Epidermal melanocyte (primary cell): ENCODE measurements at regions not wholly inside any gene's neighbourhood (a gene's known extent, or its start where the extent isn't known, plus 50 kb on each side); places are given as distances from the start of the nearest gene placed in this dataset.
"Not testable (repeated sequence)": the region's sequence is repeated elsewhere in the genome, so short reads cannot be mapped to it uniquely, and the experiment has no call there.

Experiments
- DNase-seq: peaks from one replicate; pipeline ENCODE4 v3.0.0; 2011; ENCODE audit warnings: low spot score; ENCODE audit not compliant: insufficient read length

GRCh38 chr1:193480755-193481154, 294.3 kb upstream of the B3GALT2 start:
- DNase-seq = no peak

DNA sequence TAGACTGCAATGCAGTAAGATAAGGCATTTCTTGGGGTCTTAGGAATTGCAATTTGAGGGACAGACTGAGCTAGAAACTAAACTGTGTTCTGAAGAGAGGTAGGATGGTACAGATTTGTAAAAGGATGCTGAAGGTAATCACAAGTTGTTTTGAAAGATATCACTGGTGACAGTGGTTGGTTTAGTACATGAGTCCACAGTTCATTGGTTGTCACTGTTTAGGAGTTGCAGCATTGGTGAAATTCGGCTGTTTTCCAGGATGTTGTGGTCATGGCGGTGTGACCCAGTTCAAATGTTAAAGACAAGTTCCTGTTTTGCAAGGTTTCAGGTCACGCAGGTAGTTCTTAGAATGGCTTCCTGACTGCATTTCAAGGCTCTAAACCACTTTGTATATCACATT, 292.8 kb upstream of the B3GALT2 start:
- DNase-seq = no peak

DNA sequence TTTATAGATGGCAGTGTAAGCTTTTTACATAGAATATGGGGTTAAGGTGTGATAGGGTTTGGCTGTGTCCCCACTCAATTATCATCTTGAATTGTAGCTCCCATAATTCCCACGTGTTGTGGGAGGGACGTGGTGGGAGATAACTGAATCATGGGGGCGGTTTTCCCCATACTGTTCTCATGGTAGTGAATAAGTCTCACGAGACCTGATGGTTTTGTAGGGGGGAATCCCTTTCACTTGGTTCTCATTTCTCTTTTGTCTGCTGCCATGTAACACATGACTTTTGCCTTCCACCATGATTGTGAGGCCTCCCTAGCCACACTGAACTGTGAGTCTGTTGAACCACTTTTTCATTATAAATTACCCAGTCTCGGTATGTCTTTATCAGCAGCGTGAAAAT, 290.3 kb upstream of the B3GALT2 start:
- no peak for DNase-seq

DNA sequence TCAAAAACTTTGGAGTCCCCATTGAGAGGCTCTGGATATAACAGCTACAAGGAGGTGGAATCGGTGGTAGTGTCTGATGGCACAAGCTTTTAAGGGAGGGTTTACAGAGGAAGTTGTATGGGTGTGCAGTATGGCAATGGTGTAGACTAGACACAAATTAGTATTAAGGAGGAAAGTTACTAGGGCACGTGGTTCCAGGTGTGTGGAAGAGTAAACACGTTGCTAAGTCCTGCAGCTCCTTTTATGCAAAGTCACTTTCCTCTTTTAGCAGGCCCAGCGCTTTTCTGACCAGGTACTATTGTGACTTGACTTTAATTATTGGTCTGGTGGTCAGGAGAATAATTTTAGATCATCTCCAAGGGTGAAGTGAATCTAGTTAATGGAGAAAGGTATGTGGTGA, 287.5 kb upstream of the B3GALT2 start:
- DNase-seq = no peak

DNA sequence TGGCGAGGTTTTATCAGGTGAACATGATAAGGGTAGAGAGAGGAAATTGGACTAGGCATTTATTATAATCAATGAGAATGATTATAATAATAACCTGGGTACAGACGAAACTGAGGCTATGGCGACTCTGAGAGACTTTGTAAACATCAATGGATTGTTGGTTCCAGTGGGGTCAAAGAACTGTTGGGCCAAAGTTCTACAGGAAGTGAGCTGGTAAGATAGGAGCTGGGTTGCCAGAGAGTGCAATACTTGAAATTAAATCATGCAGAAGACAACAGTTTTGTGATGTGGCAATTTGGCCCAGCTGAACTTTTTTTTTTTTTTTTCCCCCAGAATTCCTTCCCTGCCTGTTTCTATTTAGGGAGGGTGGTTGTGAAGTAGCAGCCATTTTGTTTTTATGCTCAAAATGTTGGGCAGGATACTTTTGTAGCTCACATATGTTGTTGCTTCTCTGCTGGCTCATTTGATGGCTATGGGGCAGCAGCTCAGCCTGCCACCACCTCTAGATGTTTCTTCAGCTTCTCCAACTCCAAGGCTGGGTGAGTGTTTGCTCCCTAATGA, 286.5 kb upstream of the B3GALT2 start:
- no peak for DNase-seq

GRCh38 chr1:193472430-193472829, 286.0 kb upstream of the B3GALT2 start:
- no peak for DNase-seq

GRCh38 chr1:193471981-193472380, 285.6 kb upstream of the B3GALT2 start:
- no peak for DNase-seq

DNA sequence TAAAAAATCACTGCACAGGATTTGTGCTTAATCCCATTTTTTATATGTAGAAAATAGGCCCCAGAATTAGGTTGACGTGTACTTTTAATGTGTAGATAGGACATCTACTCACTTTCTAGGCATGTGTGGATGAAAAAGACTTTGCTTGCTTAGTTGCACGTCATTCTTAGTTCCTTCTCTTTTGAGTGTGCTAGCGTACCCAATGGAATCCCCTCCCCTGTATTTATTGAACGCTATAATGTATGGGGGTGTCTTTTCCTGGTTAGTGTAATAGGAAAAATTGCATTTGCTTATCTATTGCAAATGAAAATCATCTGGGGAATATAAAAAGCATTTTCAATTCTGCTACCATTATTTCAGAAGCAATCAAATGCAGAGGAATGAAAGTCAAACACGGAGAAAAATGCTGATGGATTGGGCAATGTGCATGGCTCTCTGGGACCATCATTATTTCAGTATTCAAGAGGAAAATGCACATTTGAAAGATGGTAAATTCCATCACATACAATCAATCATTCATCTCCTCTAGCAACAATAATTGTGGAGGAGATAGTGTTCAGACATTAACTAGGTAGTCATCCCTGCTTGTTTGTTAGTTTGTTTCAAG, 277.0 kb upstream of the B3GALT2 start:
- no peak for DNase-seq

GRCh38 chr1:193462629-193463320, 276.4 kb upstream of the B3GALT2 start:
- no peak for DNase-seq

- DNase-seq = no peak
Measured at GRCh38 chr1:193458628-193459027, 272.2 kb upstream of the B3GALT2 start.

GRCh38 chr1:193457676-193458075, 271.3 kb upstream of the B3GALT2 start:
- DNase-seq = no peak

DNA sequence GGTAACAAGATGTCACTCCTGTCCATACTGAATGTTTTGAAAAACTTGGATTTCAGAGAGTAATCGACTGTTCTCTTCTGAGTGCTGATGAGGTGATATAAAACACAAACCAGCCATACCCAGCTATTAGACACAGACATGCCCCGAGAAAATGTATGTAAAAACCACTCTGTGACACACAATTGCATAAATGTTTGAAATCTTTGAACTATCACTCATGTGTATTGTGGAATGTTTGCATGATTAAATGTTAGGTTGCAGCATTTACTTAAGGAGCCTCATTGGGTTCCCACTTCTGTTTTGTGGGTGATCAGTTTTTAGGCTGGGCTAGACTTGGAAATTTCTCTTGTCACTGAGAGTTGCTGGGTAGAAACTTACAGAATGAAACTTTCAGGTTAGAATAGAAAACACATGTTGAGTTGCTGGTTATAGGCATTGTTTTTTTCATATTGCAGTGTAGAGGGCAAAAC, 270.4 kb upstream of the B3GALT2 start:
- no peak for DNase-seq

- DNase-seq = no peak
Measured at GRCh38 chr1:193451606-193452005, 265.2 kb upstream of the B3GALT2 start.

- DNase-seq = no peak
Measured at GRCh38 chr1:193451001-193451400, 264.6 kb upstream of the B3GALT2 start.

- DNase-seq = no peak
Measured at GRCh38 chr1:193448682-193449461, 262.5 kb upstream of the B3GALT2 start.

DNA sequence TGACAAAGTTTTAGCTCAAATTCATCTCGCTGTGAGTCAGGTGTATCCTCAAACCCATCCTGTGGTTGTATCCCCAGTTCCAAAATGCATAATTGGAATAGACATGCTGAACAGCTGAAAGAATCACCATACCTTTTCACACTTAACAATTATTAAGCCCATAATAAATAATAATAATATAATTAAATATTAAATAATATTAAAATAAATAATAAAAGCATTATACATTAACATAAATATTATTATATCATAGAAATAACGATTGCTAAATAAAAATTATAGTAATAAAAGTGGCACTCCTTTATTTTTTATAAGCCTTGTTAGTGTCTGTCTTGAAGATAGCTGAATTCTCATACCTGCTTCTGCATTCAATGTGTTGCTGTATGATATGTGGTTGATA, 257.5 kb upstream of the B3GALT2 start:
- DNase-seq = no peak

DNA sequence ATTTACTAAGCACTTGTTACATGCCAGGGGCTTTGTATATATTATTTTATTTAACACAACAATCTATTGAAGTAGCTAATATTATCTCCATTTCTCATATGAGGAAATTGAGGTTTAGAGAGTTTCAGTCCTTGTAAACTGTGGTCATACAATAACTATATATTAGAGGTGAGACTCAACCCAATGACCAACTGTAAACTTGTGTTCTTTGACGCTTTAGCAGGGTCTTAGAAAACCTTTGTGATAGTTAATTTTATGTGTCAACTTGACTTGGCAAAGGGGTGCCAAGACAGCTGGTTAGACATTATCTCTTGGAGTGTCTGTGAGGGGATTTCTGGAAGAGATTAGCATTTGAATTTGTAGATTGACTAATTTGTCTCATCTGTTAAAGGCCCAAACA, 252.4 kb upstream of the B3GALT2 start:
- DNase-seq = no peak

GRCh38 chr1:193438312-193438711, 251.9 kb upstream of the B3GALT2 start:
- no peak for DNase-seq

- no peak for DNase-seq
Measured at GRCh38 chr1:193437785-193438184, 251.4 kb upstream of the B3GALT2 start.

DNA sequence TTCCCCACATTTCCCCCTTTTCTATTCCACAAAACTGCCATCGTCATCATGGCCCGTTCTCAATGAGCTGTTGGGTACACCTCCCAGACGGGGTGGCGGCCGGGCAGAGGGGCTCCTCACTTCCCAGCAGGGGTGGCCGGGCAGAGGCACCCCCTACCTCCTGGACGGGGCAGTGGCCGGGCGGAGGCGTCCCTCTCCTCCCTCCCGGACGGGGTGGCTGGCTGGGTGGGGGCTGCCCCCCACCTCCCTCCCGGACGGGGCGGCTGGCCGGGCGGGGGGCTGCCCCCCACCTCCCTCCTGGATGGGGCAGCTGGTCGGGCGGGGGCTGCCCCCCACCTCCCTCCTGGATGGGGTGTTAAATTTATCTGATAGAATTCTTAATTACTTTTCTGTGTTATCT, 250.9 kb upstream of the B3GALT2 start:
- not testable (repeated sequence) for DNase-seq

GRCh38 chr1:193435781-193436180, 249.4 kb upstream of the B3GALT2 start:
- DNase-seq = no peak

DNA sequence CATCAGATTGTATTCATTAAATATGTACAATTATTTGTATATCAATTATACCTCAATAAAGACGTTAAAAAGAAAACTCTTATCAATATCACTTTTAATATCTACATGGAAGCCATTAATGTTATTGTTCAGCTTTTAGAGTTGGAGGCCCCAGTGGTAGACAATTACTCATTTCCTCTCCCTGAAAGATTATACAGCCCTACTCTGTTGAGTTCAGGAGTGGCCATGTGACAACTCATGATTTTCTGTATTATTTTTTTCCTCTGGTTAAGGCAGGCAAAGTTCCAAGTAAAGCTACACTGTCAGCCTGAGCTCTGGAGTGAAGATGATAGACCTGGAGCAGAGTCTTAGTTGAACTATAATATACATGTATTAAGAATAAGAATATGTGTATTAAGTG, 247.9 kb upstream of the B3GALT2 start:
- no peak for DNase-seq
